Lung (tissue), 11 donors: ENCODE measurements at regions not wholly inside any gene's neighbourhood (a gene's known extent, or its start where the extent isn't known, plus 50 kb on each side); places are given as distances from the start of the nearest gene placed in this dataset.

ENCODE experiments used
- ATAC-seq: fragments of 200-7000 bp; cut with Tn5 transposase; one replicate; pipeline ENCODE4 v1.9.1; 2020; ENCODE audit warnings: moderate number of reproducible peaks; ENCODE audit not compliant: insufficient read depth, low FRiP score
- DNase-seq, 3 donors: peaks; one replicate each; pipeline ENCODE4 v3.0.0-alpha.2; 2013 to 2017
- H3K27ac ChIP-seq, 2 donors: one replicate each; pipeline ENCODE4 v1.5.1; 2013; ENCODE audit warnings: mild to moderate bottlenecking in 2 of 2, moderate library complexity in 2 of 2, control low read depth in 1 of 2, inconsistent platforms in 1 of 2, low read depth in 1 of 2, low read length in 1 of 2
- H3K27me3 ChIP-seq, 3 donors: one replicate each; pipeline ENCODE4 v1.5.1; 2013; ENCODE audit warnings: low read length in 2 of 3; ENCODE audit not compliant: control insufficient read depth in 3 of 3, insufficient read depth in 3 of 3
- H3K36me3 ChIP-seq, 4 donors: one replicate each; pipeline ENCODE4 v1.5.1; 2013; ENCODE audit warnings: low read length in 4 of 4, mild to moderate bottlenecking in 1 of 4, moderate library complexity in 1 of 4; ENCODE audit not compliant: control insufficient read depth in 4 of 4, insufficient read depth in 4 of 4
- H3K4me1 ChIP-seq, 5 donors: one replicate each; pipeline ENCODE4 v1.5.1; 2013; ENCODE audit warnings: low read length in 5 of 5, mild to moderate bottlenecking in 2 of 5, moderate library complexity in 1 of 5; ENCODE audit not compliant: control insufficient read depth in 5 of 5, insufficient read depth in 5 of 5
- H3K4me3 ChIP-seq: one replicate; pipeline ENCODE4 v1.5.1; 2013; ENCODE audit warnings: mild to moderate bottlenecking, control low read depth, moderate library complexity
- H3K9ac ChIP-seq, 2 donors: one replicate each; pipeline ENCODE4 v1.5.1; 2013; ENCODE audit warnings: low read length in 2 of 2, control low read depth in 1 of 2; ENCODE audit not compliant: insufficient read depth in 1 of 2
- H3K9me3 ChIP-seq, 4 donors: one replicate each; pipeline ENCODE4 v1.5.1; 2013; ENCODE audit warnings: low read length in 3 of 4, mild to moderate bottlenecking in 1 of 4, moderate library complexity in 1 of 4; ENCODE audit not compliant: control insufficient read depth in 4 of 4, insufficient read depth in 3 of 4
- CTCF ChIP-seq: IDR thresholded peaks from 2 replicates; pipeline ENCODE4 v1.5.1; 2012; ENCODE audit warnings: mild to moderate bottlenecking; ENCODE audit errors: control extremely low read depth, extremely low read depth
- WGBS, 2 donors: extraction: QIAGEN DNeasy Blood & Tissue Kit; methylation state at CpG; one replicate each; pipeline ENCODE4 v1.1.7; 2013; 5-methylcytosine and 5-hydroxymethylcytosine counted together
- donor health status: control.
- donor health status: control.
- donor health status: Bipolar disorder and iron deficiency.
- donor health status: healthy.
- donor health status: DM: yes; HTN: yes; CAD: no.

GRCh38 chr3:55407426-55407820 lies 79.7 kb downstream of the WNT5A start:
- peaks cover 0 to 2% (median 0%) of the 10 kb centered on the region in 3 donors for H3K27me3 ChIP-seq
- no peak overlapping the region for H3K27ac ChIP-seq
- no peak overlapping the region for H3K4me3 ChIP-seq
- no peak for ATAC-seq
- no peak for TF ChIP-seq CTCF
- WGBS, 2 donors: 97 to 98% methylated on average over 1 of the region's 1 CpG
- no peak overlapping the region for H3K9ac ChIP-seq
- no peaks in the 10 kb centered on the region for H3K4me1 ChIP-seq
- DNase-seq: no peak
- H3K9me3 ChIP-seq: peaks cover 0 to 5% (median 4%) of the 10 kb centered on the region in 4 donors
- no peaks in the 10 kb centered on the region for H3K36me3 ChIP-seq

- Histone ChIP-seq H3K27me3 (peaks cover 0 to 2% (median 0%) of the 10 kb centered on the region in 3 donors), H3K4me1 (no peaks in the 10 kb centered on the region), H3K36me3 (no peaks in the 10 kb centered on the region), H3K4me3 (no peak overlapping the region), H3K9ac (no peak overlapping the region), H3K27ac (no peak overlapping the region), H3K9me3 (peaks cover 0 to 5% (median 4%) of the 10 kb centered on the region in 4 donors)
- ATAC-seq (no peak), DNase-seq (no peak)
- 79 to 84% methylated on average over 2 of the region's 2 CpGs for WGBS, 2 donors
- TF ChIP-seq CTCF: no peak
Measured at GRCh38 chr3:55406696-55407425, 80.2 kb downstream of the WNT5A start.

- ATAC-seq (no peak), DNase-seq (no peak)
- H3K27me3 ChIP-seq: peaks cover 0 to 2% (median 0%) of the 10 kb centered on the region in 3 donors
- TF ChIP-seq CTCF: no peak
- 47% methylated on average over 8 of the region's 8 CpGs for WGBS, 2 donors
- no peaks in the 10 kb centered on the region for H3K36me3 ChIP-seq
- no peak overlapping the region for H3K27ac ChIP-seq
- peaks cover 0 to 5% (median 4%) of the 10 kb centered on the region in 4 donors for H3K9me3 ChIP-seq
- H3K9ac ChIP-seq: no peak overlapping the region
- H3K4me3 ChIP-seq: no peak overlapping the region
- no peaks in the 10 kb centered on the region for H3K4me1 ChIP-seq
Measured at GRCh38 chr3:55405436-55405835, 81.7 kb downstream of the WNT5A start.
